BE2C (cell line): ENCODE measurements at regions not wholly inside any gene's neighbourhood (a gene's known extent, or its start where the extent isn't known, plus 50 kb on each side); places are given as distances from the start of the nearest gene placed in this dataset.
"Not testable (repeated sequence)": the region's sequence is repeated elsewhere in the genome, so short reads cannot be mapped to it uniquely, and the experiment has no call there.

ENCODE experiments used
- DNase-seq: peaks from one replicate; pipeline ENCODE4 v3.0.0-alpha.2; 2020
- H3K27me3 ChIP-seq: fragments of 250-450 bp; sonication (Bioruptor Pico); 2 replicates; pipeline ENCODE4 v1.5.1; 2020; ENCODE audit warnings: mild to moderate bottlenecking
- H3K36me3 ChIP-seq: fragments of 250-450 bp; sonication (Bioruptor Pico); 2 replicates; pipeline ENCODE4 v1.5.1; 2020; ENCODE audit warnings: mild to moderate bottlenecking
- H3K4me1 ChIP-seq: fragments of 250-450 bp; sonication (Bioruptor Pico); 2 replicates; pipeline ENCODE4 v1.5.1; 2020
- H3K4me3 ChIP-seq: 2 replicates; pipeline ENCODE4 v1.5.1; 2011; ENCODE audit warnings: low read depth, low read length
- H3K9me3 ChIP-seq: fragments of 250-450 bp; sonication (Bioruptor Pico); 2 replicates; pipeline ENCODE4 v1.5.1; 2020
- TF ChIP-seq, protein P1 (sequence below): IDR thresholded peaks from 2 replicates; pipeline ENCODE4 v1.5.1; 2012; ENCODE audit warnings: mild to moderate bottlenecking, low read depth, low read length

GRCh38 chrX:63201987-63202386 is 149.1 kb downstream of the SPIN4 start:
- not testable (repeated sequence) for H3K9me3 ChIP-seq, H3K4me1 ChIP-seq, H3K4me3 ChIP-seq, H3K36me3 ChIP-seq, DNase-seq, H3K27me3 ChIP-seq

DNA sequence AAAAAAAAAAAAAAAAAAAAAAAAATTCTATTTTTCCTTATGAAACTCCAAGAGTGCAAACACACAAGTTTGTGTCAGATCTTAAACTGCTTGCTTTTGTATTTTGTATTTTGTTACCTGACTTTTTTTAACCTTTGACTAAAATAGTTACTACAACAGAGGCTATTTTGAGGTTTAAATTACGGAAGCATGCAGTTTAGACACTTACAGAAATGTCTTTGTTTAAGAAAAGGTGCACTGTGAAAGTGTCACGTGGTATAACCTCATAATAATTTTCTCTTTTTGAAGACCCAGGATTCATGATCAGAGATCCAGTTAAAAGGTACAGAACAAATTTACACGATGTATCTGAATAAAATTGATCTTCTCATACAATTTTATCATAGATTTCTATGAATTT is 152.4 kb downstream of the SPIN4 start:
- H3K9me3 ChIP-seq, H3K4me1 ChIP-seq, H3K27me3 ChIP-seq, H3K4me3 ChIP-seq, DNase-seq, H3K36me3 ChIP-seq: not testable (repeated sequence)

DNA sequence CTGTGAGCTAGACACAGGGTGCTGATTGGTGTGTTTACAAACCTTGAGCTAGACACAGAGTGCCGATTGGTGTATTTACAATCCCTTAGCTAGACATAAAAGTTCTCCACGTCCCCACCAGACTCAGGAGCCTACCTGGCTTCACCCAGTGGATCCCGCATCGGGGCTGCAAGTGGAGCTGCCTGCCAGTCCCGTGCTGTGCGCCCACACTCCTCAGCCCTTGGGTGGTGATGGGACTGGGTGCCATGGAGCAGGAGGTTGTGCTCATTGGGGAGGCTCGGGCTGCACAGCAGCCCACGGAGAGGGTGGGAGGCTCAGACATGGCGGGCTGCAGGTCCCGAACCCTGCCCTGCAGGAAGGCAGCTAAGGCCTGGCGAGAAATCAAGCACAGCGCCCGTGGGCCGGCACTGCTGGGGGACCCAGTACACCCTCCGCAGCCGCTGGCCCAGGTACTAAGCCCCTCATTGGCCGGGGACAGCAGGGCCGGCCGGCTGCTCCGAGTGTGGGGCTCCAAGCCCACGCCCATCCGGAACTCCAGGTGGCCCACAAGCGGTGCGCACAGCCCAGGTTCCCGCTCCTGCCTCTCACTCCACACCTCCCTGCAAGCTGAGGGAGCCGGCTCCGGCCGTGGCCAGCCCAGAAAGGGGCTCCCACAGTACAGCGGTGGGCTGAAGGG is 158.6 kb downstream of the SPIN4 start:
- H3K27me3 ChIP-seq, DNase-seq, H3K4me3 ChIP-seq, H3K4me1 ChIP-seq, H3K36me3 ChIP-seq, H3K9me3 ChIP-seq: not testable (repeated sequence)

DNA sequence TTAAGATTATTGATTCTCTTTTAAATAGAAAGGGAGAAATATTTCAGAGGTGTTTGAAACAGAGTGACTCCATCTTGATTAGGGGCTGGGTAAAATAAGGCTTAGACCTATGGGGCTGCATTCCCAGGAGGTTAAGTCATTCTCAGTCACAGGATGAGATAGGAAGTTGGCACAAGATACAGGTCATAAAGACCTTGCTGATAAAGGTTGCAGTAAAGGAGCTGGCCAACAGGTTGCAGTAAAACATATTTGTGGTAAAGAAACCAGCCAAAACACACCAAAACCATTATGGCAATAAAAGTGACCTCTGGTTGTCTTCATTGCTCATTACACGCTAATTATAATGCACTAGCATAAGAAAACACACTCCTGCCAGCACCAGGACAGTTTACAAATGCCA is 165.0 kb downstream of the SPIN4 start:
- TF ChIP-seq, protein P1, sequence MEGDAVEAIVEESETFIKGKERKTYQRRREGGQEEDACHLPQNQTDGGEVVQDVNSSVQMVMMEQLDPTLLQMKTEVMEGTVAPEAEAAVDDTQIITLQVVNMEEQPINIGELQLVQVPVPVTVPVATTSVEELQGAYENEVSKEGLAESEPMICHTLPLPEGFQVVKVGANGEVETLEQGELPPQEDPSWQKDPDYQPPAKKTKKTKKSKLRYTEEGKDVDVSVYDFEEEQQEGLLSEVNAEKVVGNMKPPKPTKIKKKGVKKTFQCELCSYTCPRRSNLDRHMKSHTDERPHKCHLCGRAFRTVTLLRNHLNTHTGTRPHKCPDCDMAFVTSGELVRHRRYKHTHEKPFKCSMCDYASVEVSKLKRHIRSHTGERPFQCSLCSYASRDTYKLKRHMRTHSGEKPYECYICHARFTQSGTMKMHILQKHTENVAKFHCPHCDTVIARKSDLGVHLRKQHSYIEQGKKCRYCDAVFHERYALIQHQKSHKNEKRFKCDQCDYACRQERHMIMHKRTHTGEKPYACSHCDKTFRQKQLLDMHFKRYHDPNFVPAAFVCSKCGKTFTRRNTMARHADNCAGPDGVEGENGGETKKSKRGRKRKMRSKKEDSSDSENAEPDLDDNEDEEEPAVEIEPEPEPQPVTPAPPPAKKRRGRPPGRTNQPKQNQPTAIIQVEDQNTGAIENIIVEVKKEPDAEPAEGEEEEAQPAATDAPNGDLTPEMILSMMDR = no peak
- Histone ChIP-seq H3K4me1 (no peaks in the 10 kb centered on the region), H3K36me3 (no peaks in the 10 kb centered on the region), H3K4me3 (no peak overlapping the region), H3K27me3 (no peaks in the 10 kb centered on the region), H3K9me3 (no peaks in the 10 kb centered on the region)
- no peak for DNase-seq

DNA sequence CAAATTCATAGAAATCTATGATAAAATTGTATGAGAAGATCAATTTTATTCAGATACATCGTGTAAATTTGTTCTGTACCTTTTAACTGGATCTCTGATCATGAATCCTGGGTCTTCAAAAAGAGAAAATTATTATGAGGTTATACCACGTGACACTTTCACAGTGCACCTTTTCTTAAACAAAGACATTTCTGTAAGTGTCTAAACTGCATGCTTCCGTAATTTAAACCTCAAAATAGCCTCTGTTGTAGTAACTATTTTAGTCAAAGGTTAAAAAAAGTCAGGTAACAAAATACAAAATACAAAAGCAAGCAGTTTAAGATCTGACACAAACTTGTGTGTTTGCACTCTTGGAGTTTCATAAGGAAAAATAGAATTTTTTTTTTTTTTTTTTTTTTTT is 171.3 kb downstream of the SPIN4 start:
- not testable (repeated sequence) for H3K27me3 ChIP-seq, H3K4me1 ChIP-seq, H3K4me3 ChIP-seq, H3K9me3 ChIP-seq, H3K36me3 ChIP-seq, DNase-seq

DNA sequence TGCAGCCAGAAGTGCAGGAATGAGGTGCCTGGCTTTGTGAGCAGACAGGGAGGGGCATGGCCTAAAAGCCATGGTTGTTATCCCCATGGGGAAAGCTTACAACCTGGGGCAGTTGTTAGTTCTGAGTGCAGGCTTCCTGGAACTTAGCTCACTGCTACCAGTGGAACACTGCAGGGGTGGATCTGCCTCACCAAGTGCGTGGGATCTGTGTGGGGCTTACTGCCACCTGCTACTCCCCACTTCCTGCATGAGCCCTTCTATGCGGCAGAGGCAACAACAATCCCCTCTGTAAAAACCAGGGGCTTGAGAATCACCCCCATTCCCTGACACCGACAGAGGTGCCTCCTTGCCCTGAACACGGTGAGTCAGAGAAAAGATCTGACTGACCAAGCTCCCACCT is 174.6 kb downstream of the SPIN4 start:
- H3K4me1 ChIP-seq, H3K9me3 ChIP-seq, H3K36me3 ChIP-seq, DNase-seq, H3K4me3 ChIP-seq, H3K27me3 ChIP-seq: not testable (repeated sequence)

DNA sequence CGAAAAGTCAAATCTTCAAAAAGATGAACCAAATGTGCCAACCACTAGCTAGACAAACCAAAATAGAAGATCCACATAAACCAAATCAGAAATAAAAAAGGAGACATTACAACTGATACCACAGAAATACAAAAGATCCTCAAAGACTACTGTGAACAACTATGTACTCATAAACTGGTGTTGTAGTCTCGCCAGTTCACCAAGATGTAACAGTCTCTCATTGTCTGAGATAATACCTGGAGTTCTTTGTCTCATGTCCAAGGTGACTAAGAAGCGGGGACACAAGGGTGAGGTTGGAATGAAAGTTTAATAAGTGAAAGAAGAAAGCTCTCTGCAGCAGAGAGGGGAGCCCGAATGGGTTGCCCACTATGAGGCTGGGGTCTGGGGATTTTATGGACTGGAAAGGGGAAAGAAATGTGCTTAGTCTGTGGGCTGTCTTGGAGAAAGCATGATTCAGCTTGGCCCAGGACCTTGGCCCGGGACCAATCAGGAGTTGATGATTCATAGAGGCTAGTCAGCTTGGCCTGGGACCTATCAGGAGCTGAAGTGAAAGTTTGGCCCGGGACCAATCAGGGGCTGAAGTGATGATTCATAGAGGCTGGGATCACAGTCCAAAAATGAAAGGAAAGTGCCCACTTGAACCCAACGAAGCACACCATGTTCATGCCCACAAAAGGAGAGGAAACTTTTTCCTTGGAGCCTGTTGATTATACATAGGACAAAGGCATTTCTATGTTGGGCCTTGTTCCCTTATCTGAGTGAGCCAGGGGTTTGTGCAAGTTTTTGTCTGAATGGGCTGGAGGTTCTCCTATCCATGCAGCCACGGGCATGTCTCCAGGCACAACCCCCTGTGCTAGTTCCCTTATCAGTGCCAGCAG is 177.1 kb downstream of the SPIN4 start:
- H3K36me3 ChIP-seq, H3K4me3 ChIP-seq, H3K9me3 ChIP-seq, DNase-seq, H3K4me1 ChIP-seq, H3K27me3 ChIP-seq: not testable (repeated sequence)

DNA sequence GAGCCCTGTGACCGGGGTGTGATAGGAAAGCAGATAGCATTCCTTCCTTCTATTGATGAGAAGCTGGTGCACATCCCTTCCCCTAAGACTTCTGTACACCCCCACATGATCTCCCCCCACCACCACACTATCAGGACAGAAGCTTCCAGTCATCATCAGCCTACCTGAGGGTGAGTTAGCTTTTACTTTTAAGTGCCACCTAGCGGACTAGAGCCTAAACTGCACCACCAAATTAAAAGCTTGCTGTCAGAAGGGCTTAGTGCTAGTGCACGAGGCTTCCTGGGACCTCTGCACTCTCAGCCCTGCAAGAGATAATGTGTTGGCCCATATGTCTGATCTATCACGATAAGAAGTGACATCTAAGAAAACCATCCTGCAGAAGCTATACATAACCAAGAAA is 181.7 kb downstream of the SPIN4 start:
- not testable (repeated sequence) for H3K27me3 ChIP-seq, DNase-seq, H3K4me3 ChIP-seq, H3K9me3 ChIP-seq, H3K4me1 ChIP-seq, H3K36me3 ChIP-seq

DNA sequence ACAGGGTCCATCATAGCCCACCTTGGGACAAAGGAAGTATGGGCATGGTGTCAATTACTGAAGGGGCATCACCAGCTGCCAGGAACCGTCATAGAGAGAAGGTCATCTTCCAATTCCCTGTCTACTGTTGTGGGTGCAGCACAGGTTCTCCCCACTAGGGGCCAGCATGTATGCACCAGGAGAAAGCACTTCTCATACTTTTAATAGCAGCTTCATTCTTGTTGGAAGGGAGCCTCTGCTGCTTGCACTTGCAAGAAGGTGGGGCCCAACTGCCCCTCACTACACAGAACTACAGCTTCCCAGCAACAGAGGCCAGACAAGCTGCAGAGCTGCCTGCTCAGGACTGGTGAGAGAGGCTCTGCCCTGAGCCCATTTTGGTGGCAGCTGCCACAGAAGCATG is 182.2 kb downstream of the SPIN4 start:
- H3K9me3 ChIP-seq, DNase-seq, H3K4me3 ChIP-seq, H3K4me1 ChIP-seq, H3K27me3 ChIP-seq, H3K36me3 ChIP-seq: not testable (repeated sequence)

DNA sequence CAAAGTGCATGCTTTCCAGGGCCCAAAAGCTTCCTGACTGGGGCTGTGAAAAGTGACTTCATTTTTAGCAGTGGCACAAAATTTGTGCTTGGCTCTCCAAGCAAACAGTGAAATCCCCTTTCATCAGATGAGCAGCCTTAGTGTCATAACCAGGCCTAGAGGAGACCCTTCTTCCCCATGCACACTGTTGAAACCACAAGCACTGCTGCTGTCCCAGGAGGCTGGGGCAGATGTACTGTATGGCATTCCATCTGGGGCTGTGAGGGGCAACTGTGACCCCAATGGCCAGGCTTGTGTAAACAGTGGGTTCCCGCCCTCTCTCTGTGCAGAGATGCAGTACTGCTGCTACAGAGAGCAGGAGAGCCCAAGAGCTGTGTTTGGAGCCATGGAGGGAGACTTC is 184.1 kb downstream of the SPIN4 start:
- H3K9me3 ChIP-seq, H3K4me3 ChIP-seq, DNase-seq, H3K4me1 ChIP-seq, H3K27me3 ChIP-seq, H3K36me3 ChIP-seq: not testable (repeated sequence)

DNA sequence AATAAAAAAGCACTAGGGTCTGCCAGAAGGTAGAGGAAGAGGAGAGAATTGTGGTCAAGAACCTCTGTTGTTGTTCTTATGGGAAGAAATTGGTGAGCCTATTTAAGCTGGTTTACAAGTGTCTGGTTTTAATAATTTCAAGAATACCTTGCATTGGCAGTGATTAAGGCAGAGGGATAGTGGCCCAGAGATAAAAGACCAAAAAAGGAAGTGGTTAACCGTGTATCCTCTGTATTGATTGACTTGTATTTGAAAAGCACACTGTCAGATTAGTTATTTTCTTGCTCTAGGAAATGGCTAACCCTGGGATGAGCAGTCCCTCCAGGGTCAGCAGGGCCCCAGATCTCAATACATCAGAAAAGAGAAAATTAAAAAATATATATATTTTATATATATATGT is 190.1 kb downstream of the SPIN4 start:
- not testable (repeated sequence) for DNase-seq, H3K4me3 ChIP-seq, H3K9me3 ChIP-seq, H3K27me3 ChIP-seq, H3K36me3 ChIP-seq, H3K4me1 ChIP-seq

DNA sequence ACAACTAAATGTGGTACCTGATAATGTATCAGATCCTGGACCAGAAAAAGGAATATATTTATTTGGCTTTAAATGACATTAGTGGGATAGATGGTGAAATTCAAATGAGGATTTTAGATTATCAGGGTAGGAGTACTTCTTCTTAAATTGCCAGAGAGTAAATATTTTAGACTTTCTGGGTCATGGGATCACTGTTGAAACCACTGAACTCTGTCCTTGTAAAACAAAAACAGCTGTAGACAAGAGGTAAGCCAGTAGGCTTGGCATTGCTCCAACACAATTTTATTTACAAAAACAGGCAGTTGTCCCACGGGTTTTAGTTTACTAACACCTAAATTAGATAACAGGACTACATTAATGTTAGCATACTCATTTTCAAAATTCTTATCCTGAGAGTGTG is 190.8 kb downstream of the SPIN4 start:
- H3K9me3 ChIP-seq, H3K27me3 ChIP-seq, H3K4me3 ChIP-seq, H3K36me3 ChIP-seq, H3K4me1 ChIP-seq, DNase-seq: not testable (repeated sequence)

DNA sequence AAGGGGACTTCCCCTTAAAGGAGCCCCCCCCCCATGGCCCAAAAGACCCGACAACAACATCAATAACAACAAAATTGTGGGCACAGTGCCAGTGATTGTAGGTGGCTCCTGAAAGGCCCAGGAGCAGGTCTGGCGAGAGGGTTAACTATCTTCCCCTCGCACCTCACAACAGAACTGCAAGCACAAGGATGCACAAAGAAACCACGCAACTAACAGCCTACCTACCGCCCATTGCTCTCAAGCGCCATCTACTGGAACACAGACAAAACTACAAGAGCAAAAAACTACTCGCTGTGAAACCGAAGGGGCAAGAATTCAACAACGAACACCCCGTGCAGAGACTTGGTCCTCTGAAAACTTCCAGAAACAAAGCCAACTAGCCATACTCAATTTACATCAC is 205.6 kb downstream of the SPIN4 start:
- H3K27me3 ChIP-seq, DNase-seq, H3K9me3 ChIP-seq, H3K36me3 ChIP-seq, H3K4me3 ChIP-seq, H3K4me1 ChIP-seq: not testable (repeated sequence)

GRCh38 chrX:63142588-63142987 is 208.5 kb downstream of the SPIN4 start:
- H3K4me3 ChIP-seq, DNase-seq, H3K4me1 ChIP-seq, H3K9me3 ChIP-seq, H3K36me3 ChIP-seq, H3K27me3 ChIP-seq: not testable (repeated sequence)

DNA sequence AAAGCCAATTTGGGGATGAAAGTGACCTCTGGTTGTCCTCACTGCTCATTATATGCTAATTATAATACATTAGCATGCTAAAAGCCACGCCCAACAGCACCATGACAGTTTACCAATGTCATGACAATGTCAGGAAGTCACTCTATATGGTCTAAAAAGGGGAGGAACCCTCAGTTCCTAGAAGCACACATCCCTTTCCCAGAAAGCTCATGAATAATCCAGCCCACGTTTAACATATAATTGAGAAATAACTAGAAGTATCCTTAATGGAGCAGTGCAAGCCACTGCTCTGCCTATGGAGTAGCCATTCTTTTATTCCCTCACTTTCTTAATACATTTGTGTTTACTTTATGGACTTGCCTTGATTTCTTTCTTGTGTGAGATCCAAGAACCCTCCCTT is 215.3 kb downstream of the SPIN4 start:
- not testable (repeated sequence) for H3K4me1 ChIP-seq, H3K9me3 ChIP-seq, DNase-seq, H3K4me3 ChIP-seq, H3K27me3 ChIP-seq, H3K36me3 ChIP-seq
